ENCODE measurements at regions not wholly inside any gene's neighbourhood (a gene's known extent, or its start where the extent isn't known, plus 50 kb on each side); places are given as distances from the start of the nearest gene placed in this dataset.

- Histone ChIP-seq H3K9me3 (replicated peaks in 1 of 2; ENCODE audit: control insufficient read depth in 2 of 2, insufficient read depth in 1 of 2, low read depth in 1 of 2, low read length in 2 of 2) (peaks cover 0 to 2% of the 10 kb centered on the region in 2 donors), H3K4ac (ENCODE audit: low read length) (no peak overlapping the region), H4K91ac (ENCODE audit: low read depth, low read length, poor library complexity) (no peak overlapping the region), H3K23ac (ENCODE audit: low read depth, low read length, poor library complexity) (no peak overlapping the region), H2BK5ac (ENCODE audit: low read length) (no peak overlapping the region), H2BK120ac (ENCODE audit: low read depth, low read length) (no peak overlapping the region), H3K36me3 (replicated peaks in 1 of 2; ENCODE audit: control insufficient read depth in 2 of 2, insufficient read depth in 2 of 2, low read length in 2 of 2) (no peaks in the 10 kb centered on the region), H3K4me3 (ENCODE audit: low read length in 2 of 2) (no peak overlapping the region), H3K79me1 (ENCODE audit: low read depth, low read length) (no peaks in the 10 kb centered on the region), H3K14ac (ENCODE audit: low read length) (no peak overlapping the region), H3K9ac (ENCODE audit: low read depth, low read length, poor library complexity) (no peak overlapping the region), H4K8ac (ENCODE audit: low read depth, low read length) (no peak overlapping the region), H2BK15ac (ENCODE audit: low read length) (no peak overlapping the region), H3K4me1 (ENCODE audit: control insufficient read depth in 2 of 2, insufficient read depth in 1 of 2, low read depth in 1 of 2, low read length in 2 of 2) (no peaks in the 10 kb centered on the region), H3K4me2 (ENCODE audit: insufficient read depth, low read length, poor library complexity, severe bottlenecking) (no peak overlapping the region), H3K27me3 (ENCODE audit: control insufficient read depth in 3 of 3, insufficient read depth in 3 of 3, low read depth in 1 of 3, low read length in 3 of 3) (no peaks in the 10 kb centered on the region), H2BK12ac (ENCODE audit: low read length) (no peak overlapping the region), H2AK5ac (ENCODE audit: low read depth, low read length) (no peak overlapping the region), H3K27ac (replicated peaks; ENCODE audit: low read length) (no peak overlapping the region), H3K18ac (ENCODE audit: low read length) (no peak overlapping the region), H2AFZ (ENCODE audit: low read length) (no peak overlapping the region)
- no peak for DNase-seq (ENCODE audit: low spot score)
- no CpG with 5 or more reads among the region's 4 CpGs for WGBS, 2 donors (ENCODE audit: extremely low coverage in 2 of 2, insufficient read length in 2 of 2, insufficient replicate concordance in 1 of 2)
These were observed 82.5 kb upstream of the GC start for GRCh38 chr4:71866212-71866885.

- H3K9ac ChIP-seq (ENCODE audit: low read depth, low read length, poor library complexity) = no peak overlapping the region
- H3K14ac ChIP-seq (ENCODE audit: low read length) = no peak overlapping the region
- H4K8ac ChIP-seq (ENCODE audit: low read depth, low read length) = no peak overlapping the region
- H3K36me3 ChIP-seq (replicated peaks in 1 of 2; ENCODE audit: control insufficient read depth in 2 of 2, insufficient read depth in 2 of 2, low read length in 2 of 2) = no peaks in the 10 kb centered on the region
- H3K27me3 ChIP-seq (ENCODE audit: control insufficient read depth in 3 of 3, insufficient read depth in 3 of 3, low read depth in 1 of 3, low read length in 3 of 3) = no peaks in the 10 kb centered on the region
- H3K4me1 ChIP-seq (ENCODE audit: control insufficient read depth in 2 of 2, insufficient read depth in 1 of 2, low read depth in 1 of 2, low read length in 2 of 2) = no peaks in the 10 kb centered on the region
- H3K27ac ChIP-seq (replicated peaks; ENCODE audit: low read length) = no peak overlapping the region
- H3K9me3 ChIP-seq (replicated peaks in 1 of 2; ENCODE audit: control insufficient read depth in 2 of 2, insufficient read depth in 1 of 2, low read depth in 1 of 2, low read length in 2 of 2) = peaks cover 0 to 2% of the 10 kb centered on the region in 2 donors
- no peak overlapping the region for H3K18ac ChIP-seq (ENCODE audit: low read length)
- no peaks in the 10 kb centered on the region for H3K79me1 ChIP-seq (ENCODE audit: low read depth, low read length)
- no peak overlapping the region for H2AFZ ChIP-seq (ENCODE audit: low read length)
- DNase-seq (ENCODE audit: low spot score) = no peak
- no peak overlapping the region for H2BK12ac ChIP-seq (ENCODE audit: low read length)
- H4K91ac ChIP-seq (ENCODE audit: low read depth, low read length, poor library complexity) = no peak overlapping the region
- H3K4me2 ChIP-seq (ENCODE audit: insufficient read depth, low read length, poor library complexity, severe bottlenecking) = no peak overlapping the region
- no peak overlapping the region for H3K4ac ChIP-seq (ENCODE audit: low read length)
- no CpG with 5 or more reads among the region's 1 CpG for WGBS, 2 donors (ENCODE audit: extremely low coverage in 2 of 2, insufficient read length in 2 of 2, insufficient replicate concordance in 1 of 2)
- no peak overlapping the region for H3K23ac ChIP-seq (ENCODE audit: low read depth, low read length, poor library complexity)
- H2BK120ac ChIP-seq (ENCODE audit: low read depth, low read length) = no peak overlapping the region
- no peak overlapping the region for H2BK15ac ChIP-seq (ENCODE audit: low read length)
- H2AK5ac ChIP-seq (ENCODE audit: low read depth, low read length) = no peak overlapping the region
- H3K4me3 ChIP-seq (ENCODE audit: low read length in 2 of 2) = no peak overlapping the region
- H2BK5ac ChIP-seq (ENCODE audit: low read length) = no peak overlapping the region
These were observed 83.7 kb upstream of the GC start for GRCh38 chr4:71867598-71867997.

GRCh38 chr4:71870456-71870855 lies 86.6 kb upstream of the GC start:
- no peak overlapping the region for H3K4me2 ChIP-seq (ENCODE audit: insufficient read depth, low read length, poor library complexity, severe bottlenecking)
- no peak overlapping the region for H4K91ac ChIP-seq (ENCODE audit: low read depth, low read length, poor library complexity)
- H3K27ac ChIP-seq (replicated peaks; ENCODE audit: low read length) = no peak overlapping the region
- no peak overlapping the region for H2BK5ac ChIP-seq (ENCODE audit: low read length)
- no peak overlapping the region for H3K4ac ChIP-seq (ENCODE audit: low read length)
- no peak overlapping the region for H2BK12ac ChIP-seq (ENCODE audit: low read length)
- no peak overlapping the region for H2BK120ac ChIP-seq (ENCODE audit: low read depth, low read length)
- no peak overlapping the region for H3K18ac ChIP-seq (ENCODE audit: low read length)
- no peak overlapping the region for H2AFZ ChIP-seq (ENCODE audit: low read length)
- H2AK5ac ChIP-seq (ENCODE audit: low read depth, low read length) = no peak overlapping the region
- H3K14ac ChIP-seq (ENCODE audit: low read length) = no peak overlapping the region
- H4K8ac ChIP-seq (ENCODE audit: low read depth, low read length) = no peak overlapping the region
- no peaks in the 10 kb centered on the region for H3K79me1 ChIP-seq (ENCODE audit: low read depth, low read length)
- no peaks in the 10 kb centered on the region for H3K27me3 ChIP-seq (ENCODE audit: control insufficient read depth in 3 of 3, insufficient read depth in 3 of 3, low read depth in 1 of 3, low read length in 3 of 3)
- no peak overlapping the region for H3K23ac ChIP-seq (ENCODE audit: low read depth, low read length, poor library complexity)
- H3K4me3 ChIP-seq (ENCODE audit: low read length in 2 of 2) = no peak overlapping the region
- H2BK15ac ChIP-seq (ENCODE audit: low read length) = no peak overlapping the region
- H3K9me3 ChIP-seq (replicated peaks in 1 of 2; ENCODE audit: control insufficient read depth in 2 of 2, insufficient read depth in 1 of 2, low read depth in 1 of 2, low read length in 2 of 2) = no peaks in the 10 kb centered on the region
- H3K9ac ChIP-seq (ENCODE audit: low read depth, low read length, poor library complexity) = no peak overlapping the region
- WGBS, 2 donors (ENCODE audit: extremely low coverage in 2 of 2, insufficient read length in 2 of 2, insufficient replicate concordance in 1 of 2) = no CpG with 5 or more reads among the region's 5 CpGs
- DNase-seq (ENCODE audit: low spot score) = no peak
- H3K36me3 ChIP-seq (replicated peaks in 1 of 2; ENCODE audit: control insufficient read depth in 2 of 2, insufficient read depth in 2 of 2, low read length in 2 of 2) = no peaks in the 10 kb centered on the region
- no peaks in the 10 kb centered on the region for H3K4me1 ChIP-seq (ENCODE audit: control insufficient read depth in 2 of 2, insufficient read depth in 1 of 2, low read depth in 1 of 2, low read length in 2 of 2)

- Histone ChIP-seq H3K36me3 (replicated peaks in 1 of 2; ENCODE audit: control insufficient read depth in 2 of 2, insufficient read depth in 2 of 2, low read length in 2 of 2) (no peaks in the 10 kb centered on the region), H3K14ac (ENCODE audit: low read length) (no peak overlapping the region), H4K91ac (ENCODE audit: low read depth, low read length, poor library complexity) (no peak overlapping the region), H4K8ac (ENCODE audit: low read depth, low read length) (no peak overlapping the region), H3K4me3 (ENCODE audit: low read length in 2 of 2) (no peak overlapping the region), H2AFZ (ENCODE audit: low read length) (no peak overlapping the region), H3K9me3 (replicated peaks in 1 of 2; ENCODE audit: control insufficient read depth in 2 of 2, insufficient read depth in 1 of 2, low read depth in 1 of 2, low read length in 2 of 2) (no peaks in the 10 kb centered on the region), H3K79me1 (ENCODE audit: low read depth, low read length) (no peaks in the 10 kb centered on the region), H2AK5ac (ENCODE audit: low read depth, low read length) (no peak overlapping the region), H3K9ac (ENCODE audit: low read depth, low read length, poor library complexity) (no peak overlapping the region), H3K23ac (ENCODE audit: low read depth, low read length, poor library complexity) (no peak overlapping the region), H3K18ac (ENCODE audit: low read length) (no peak overlapping the region), H2BK12ac (ENCODE audit: low read length) (no peak overlapping the region), H3K27ac (replicated peaks; ENCODE audit: low read length) (no peak overlapping the region), H2BK15ac (ENCODE audit: low read length) (no peak overlapping the region), H3K27me3 (ENCODE audit: control insufficient read depth in 3 of 3, insufficient read depth in 3 of 3, low read depth in 1 of 3, low read length in 3 of 3) (no peaks in the 10 kb centered on the region), H2BK120ac (ENCODE audit: low read depth, low read length) (no peak overlapping the region), H3K4me2 (ENCODE audit: insufficient read depth, low read length, poor library complexity, severe bottlenecking) (no peak overlapping the region), H3K4me1 (ENCODE audit: control insufficient read depth in 2 of 2, insufficient read depth in 1 of 2, low read depth in 1 of 2, low read length in 2 of 2) (no peaks in the 10 kb centered on the region), H3K4ac (ENCODE audit: low read length) (no peak overlapping the region), H2BK5ac (ENCODE audit: low read length) (no peak overlapping the region)
- DNase-seq (ENCODE audit: low spot score) = no peak
- no CpG with 5 or more reads among the region's 4 CpGs for whole genome bisulfite sequencing, 2 donors (ENCODE audit: extremely low coverage in 2 of 2, insufficient read length in 2 of 2, insufficient replicate concordance in 1 of 2)
These were observed 88.3 kb upstream of the GC start for GRCh38 chr4:71872221-71872620.

All from neuronal stem cell (in vitro differentiated cells).